ENCODE measurements at regions not wholly inside any gene's neighbourhood (a gene's known extent, or its start where the extent isn't known, plus 50 kb on each side); places are given as distances from the start of the nearest gene placed in this dataset.

- TF ChIP-seq CTCF (IDR thresholded peaks at IDR 0.05) = no peak
- no peak for TF ChIP-seq POLR2A (IDR thresholded peaks at IDR 0.05)
- TF ChIP-seq POLR2AphosphoS5 (IDR thresholded peaks at IDR 0.05) = no peak
- TF ChIP-seq EP300 (IDR thresholded peaks at IDR 0.05) = no peak
Observed at GRCh38 chr12:105882404-105882803, 256.4 kb downstream of the NUAK1 start.

Measured in upper lobe of left lung (tissue), 4 donors.